Loucy (cell line): ENCODE measurements at regions not wholly inside any gene's neighbourhood (a gene's known extent, or its start where the extent isn't known, plus 50 kb on each side); places are given as distances from the start of the nearest gene placed in this dataset.

ENCODE experiments used
- CTCF ChIP-seq: fragments of 200-600 bp; sonication (generic); conservative IDR thresholded peaks from 2 replicates; pipeline ENCODE4 v1.5.1; 2014; ENCODE audit warnings: mild to moderate bottlenecking, antibody characterized with exemption, low read length
- EZH2phosphoT487 ChIP-seq: fragments of 200-600 bp; IDR thresholded peaks from 2 replicates; pipeline ENCODE4 v1.6.1; 2018; ENCODE audit warnings: antibody characterized with exemption, mild to moderate bottlenecking, moderate library complexity, borderline replicate concordance

GRCh38 chr1:2935184-2935583, 86.1 kb upstream of the ACTRT2 start:
- no peak for TF ChIP-seq EZH2phosphoT487
- TF ChIP-seq CTCF = no peak
